GM12874 (cell line): ENCODE measurements at regions not wholly inside any gene's neighbourhood (a gene's known extent, or its start where the extent isn't known, plus 50 kb on each side); places are given as distances from the start of the nearest gene placed in this dataset.

Source experiments
- TF ChIP-seq, protein P1 (sequence below): IDR thresholded peaks from 2 replicates; pipeline ENCODE4 v1.5.1; 2011; ENCODE audit warnings: low read depth, mild to moderate bottlenecking, control low read depth, low read length, moderate library complexity; ENCODE audit not compliant: insufficient read depth

DNA sequence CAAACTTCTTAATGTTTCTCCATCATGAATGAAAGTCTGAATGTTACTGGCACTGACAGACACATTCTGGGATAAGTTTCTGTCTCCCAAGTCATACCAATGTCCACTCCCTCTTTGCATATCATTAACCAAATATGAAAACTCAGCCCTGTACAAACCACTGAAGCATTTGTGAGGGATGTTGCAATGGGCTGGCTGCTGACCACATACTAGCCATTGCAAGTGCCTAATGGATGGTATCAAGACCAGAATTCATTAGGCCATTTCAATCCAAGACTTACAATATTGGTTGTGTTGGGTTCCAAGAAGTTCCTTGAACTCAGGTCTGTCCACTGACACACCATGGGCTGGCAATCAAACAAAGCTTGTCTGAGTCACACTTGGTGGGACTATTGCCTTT lies 73.8 kb downstream of the CBLN2 start:
- TF ChIP-seq, protein P1, sequence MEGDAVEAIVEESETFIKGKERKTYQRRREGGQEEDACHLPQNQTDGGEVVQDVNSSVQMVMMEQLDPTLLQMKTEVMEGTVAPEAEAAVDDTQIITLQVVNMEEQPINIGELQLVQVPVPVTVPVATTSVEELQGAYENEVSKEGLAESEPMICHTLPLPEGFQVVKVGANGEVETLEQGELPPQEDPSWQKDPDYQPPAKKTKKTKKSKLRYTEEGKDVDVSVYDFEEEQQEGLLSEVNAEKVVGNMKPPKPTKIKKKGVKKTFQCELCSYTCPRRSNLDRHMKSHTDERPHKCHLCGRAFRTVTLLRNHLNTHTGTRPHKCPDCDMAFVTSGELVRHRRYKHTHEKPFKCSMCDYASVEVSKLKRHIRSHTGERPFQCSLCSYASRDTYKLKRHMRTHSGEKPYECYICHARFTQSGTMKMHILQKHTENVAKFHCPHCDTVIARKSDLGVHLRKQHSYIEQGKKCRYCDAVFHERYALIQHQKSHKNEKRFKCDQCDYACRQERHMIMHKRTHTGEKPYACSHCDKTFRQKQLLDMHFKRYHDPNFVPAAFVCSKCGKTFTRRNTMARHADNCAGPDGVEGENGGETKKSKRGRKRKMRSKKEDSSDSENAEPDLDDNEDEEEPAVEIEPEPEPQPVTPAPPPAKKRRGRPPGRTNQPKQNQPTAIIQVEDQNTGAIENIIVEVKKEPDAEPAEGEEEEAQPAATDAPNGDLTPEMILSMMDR = no peak

DNA sequence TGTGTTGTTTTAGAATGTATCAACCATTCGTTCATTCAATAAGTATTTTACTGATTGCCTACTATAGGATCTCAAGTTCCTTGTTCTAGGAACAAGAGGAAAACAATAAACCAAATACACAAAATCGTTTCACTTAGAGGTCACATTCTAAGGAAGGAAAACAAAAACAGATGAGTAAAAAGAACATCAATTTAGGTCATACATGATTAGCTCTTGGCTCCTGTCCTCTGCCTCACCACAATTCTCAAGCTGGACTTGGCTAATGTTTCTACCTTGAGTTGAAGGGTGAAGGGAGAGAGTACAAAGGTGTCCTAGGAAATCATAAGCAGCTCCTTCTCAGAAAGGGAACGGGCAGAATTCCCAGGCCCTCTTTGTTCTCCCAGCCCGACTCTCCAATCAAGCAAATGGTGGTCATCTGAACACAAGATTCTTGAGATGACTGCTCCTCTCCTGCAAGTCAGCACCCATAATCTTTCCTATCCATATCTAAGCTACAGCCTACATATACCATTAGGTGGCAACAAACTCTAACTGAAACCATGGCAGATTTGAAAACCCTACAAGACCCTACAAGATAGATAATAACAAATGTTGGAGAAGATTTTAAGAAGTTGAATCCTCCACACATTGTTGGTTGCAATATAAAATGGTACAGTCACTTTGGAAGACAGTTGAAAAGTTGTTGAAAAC lies 76.0 kb downstream of the CBLN2 start:
- TF ChIP-seq, protein P1 = no peak

DNA sequence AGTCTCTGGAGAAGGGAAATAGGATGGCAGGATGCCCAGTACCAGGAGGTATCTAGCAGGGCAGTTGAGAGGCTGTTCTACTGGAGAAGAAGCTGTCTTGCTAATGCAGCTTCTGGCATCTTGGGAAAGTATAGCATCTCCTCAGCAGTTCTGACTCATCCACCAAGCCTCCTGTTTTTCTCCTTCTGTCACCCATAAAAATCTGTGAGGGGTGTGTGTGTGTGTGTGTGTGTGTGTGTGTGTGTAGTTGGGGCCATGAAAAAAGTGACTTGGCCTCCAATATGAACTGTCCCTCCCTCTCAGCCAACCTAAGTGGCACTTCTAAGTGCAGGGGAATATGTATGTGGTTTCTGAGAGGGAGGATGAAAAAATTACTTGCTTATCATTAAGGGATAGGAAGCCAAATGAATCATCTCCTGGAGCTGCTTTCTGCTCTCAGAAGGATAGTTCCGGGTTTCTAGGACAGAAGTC lies 83.9 kb downstream of the CBLN2 start:
- TF ChIP-seq, protein P1 = no peak

DNA sequence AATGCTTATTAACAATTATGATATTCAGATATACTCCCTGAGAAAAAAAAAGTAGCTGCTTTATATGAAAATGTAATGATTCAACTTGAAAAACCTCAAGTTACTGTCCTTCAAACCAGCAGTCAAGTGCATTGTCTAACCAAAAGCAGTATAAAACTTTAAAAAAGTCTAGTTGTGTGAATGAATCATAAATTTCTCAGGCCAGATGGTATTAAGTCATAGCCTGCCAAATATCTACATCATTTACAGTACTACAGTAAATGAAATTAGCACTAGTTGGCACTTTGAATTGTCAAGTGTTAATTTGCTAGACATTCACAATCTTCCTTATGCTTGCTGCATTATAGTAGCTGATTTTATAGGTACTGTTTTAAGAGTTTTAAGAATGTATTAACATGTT lies 85.9 kb downstream of the CBLN2 start:
- TF ChIP-seq, protein P1 = no peak

DNA sequence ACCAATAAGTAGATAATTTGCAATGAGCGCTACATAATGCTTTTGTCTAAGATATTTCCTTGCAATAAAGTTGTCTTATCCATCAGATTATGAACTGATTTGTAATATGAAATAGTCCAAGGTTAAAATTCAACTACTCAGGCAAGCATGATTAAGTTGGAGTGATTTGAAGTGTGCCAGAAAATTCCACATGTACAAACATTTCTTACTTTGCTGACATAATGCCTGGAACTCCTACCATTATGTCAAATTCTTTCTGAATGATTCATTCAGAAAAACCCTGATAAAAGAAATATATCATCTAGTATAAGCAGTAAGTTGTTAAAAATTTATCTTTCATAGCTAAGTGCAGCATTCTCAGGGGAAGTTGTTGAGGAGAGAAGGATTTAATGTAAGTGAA lies 87.3 kb downstream of the CBLN2 start:
- TF ChIP-seq, protein P1 = no peak

DNA sequence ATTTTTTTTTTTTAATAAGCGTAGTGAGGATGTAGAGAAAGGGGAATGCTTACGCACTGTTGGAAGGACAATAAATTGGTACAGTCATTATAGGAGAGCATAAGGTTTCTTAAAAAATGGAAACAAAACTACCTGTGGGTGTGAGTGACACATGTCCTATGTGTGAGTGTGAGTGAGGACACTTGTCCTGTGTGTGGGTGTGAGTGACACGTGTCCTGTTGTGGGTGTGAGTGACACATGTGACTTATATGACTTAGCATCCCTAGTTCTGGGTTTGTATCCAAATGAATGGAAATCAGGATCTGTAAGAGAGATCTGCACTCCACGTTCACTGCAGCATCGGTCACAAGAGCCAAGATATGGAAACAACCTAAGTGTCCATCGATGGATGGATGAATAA lies 91.8 kb downstream of the CBLN2 start:
- TF ChIP-seq, protein P1 = no peak

DNA sequence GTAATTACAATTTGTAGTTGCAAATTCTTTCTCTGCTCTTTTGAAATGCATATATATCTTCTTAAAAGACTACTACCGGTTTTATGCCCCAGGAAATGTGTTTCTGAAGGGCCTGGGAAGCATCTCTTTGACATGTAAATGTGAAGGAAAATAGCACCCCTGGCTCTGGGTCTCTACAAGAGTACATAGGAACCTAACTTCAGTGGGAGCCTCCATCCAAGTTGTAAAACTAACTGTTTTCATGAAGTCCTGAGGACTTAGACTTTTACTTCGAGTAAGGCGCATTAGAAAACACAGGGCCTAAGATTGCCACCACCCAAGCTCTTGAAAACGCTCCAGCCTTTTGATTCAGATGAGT lies 99.4 kb downstream of the CBLN2 start:
- TF ChIP-seq, protein P1 = no peak
